ENCODE measurements at regions not wholly inside any gene's neighbourhood (a gene's known extent, or its start where the extent isn't known, plus 50 kb on each side); places are given as distances from the start of the nearest gene placed in this dataset.

DNA sequence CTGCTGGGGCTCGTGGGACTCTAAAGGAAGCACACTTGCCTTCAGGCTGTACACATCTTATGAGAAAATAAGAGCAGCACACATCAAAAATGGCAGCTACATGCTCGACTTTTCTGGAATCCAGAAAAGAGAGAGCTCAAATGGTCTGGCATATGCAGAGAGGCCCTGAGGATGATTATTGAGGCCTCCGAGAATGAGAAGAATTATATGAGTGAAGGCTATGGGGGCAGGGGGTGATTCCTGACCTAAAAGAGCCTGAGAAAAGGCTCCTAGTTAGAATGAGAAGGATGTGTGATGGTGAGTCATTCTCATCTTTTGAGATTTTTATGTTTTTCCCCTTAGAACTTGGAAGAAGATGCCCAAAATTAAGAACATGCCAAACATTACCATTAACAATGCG, 97.1 kb downstream of the HSPH1 start (continued):
- TF ChIP-seq, protein P1, sequence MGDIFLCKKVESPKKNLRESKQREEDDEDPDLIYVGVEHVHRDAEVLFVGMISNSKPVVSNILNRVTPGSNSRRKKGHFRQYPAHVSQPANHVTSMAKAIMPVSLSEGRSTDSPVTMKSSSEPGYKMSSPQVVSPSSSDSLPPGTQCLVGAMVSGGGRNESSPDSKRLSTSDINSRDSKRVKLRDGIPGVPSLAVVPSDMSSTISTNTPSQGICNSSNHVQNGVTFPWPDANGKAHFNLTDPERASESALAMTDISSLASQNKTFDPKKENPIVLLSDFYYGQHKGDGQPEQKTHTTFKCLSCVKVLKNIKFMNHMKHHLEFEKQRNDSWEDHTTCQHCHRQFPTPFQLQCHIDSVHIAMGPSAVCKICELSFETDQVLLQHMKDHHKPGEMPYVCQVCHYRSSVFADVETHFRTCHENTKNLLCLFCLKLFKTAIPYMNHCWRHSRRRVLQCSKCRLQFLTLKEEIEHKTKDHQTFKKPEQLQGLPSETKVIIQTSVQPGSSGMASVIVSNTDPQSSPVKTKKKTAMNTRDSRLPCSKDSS (IDR thresholded peaks at IDR 0.05; ENCODE audit: low read depth, partially characterized antibody), result no peak
- TF ChIP-seq, protein P2, sequence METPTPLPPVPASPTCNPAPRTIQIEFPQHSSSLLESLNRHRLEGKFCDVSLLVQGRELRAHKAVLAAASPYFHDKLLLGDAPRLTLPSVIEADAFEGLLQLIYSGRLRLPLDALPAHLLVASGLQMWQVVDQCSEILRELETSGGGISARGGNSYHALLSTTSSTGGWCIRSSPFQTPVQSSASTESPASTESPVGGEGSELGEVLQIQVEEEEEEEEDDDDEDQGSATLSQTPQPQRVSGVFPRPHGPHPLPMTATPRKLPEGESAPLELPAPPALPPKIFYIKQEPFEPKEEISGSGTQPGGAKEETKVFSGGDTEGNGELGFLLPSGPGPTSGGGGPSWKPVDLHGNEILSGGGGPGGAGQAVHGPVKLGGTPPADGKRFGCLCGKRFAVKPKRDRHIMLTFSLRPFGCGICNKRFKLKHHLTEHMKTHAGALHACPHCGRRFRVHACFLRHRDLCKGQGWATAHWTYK (CRISPR knock-in tag; IDR thresholded peaks at IDR 0.05), result no peak
- TF ChIP-seq FOXO4 (CRISPR knock-in tag; IDR thresholded peaks at IDR 0.05) (no peak), FOXM1 (IDR thresholded peaks at IDR 0.05; ENCODE audit: low read depth) (no peak), FOXM1 (CRISPR knock-in tag; IDR thresholded peaks at IDR 0.05; ENCODE audit: low read depth) (no peak), ELF4 (CRISPR knock-in tag; IDR thresholded peaks at IDR 0.05) (no peak), KLF16 (IDR thresholded peaks at IDR 0.05) (no peak), ZNF197 (CRISPR knock-in tag; IDR thresholded peaks at IDR 0.05; ENCODE audit: low read depth) (no peak), KAT8 (IDR thresholded peaks at IDR 0.05; ENCODE audit: low read depth) (no peak), ZNF41 (CRISPR knock-in tag; conservative IDR thresholded peaks at IDR 0.05) (no peak), SMAD3 (CRISPR knock-in tag; conservative IDR thresholded peaks at IDR 0.05) (no peak), ZNF740 (CRISPR knock-in tag; IDR thresholded peaks at IDR 0.05) (no peak), ZNF740 (tag; IDR thresholded peaks at IDR 0.05) (no peak), ZNF707 (CRISPR knock-in tag; conservative IDR thresholded peaks at IDR 0.05) (no peak), ZZZ3 (IDR thresholded peaks at IDR 0.05) (no peak)
- TF ChIP-seq, protein P3, sequence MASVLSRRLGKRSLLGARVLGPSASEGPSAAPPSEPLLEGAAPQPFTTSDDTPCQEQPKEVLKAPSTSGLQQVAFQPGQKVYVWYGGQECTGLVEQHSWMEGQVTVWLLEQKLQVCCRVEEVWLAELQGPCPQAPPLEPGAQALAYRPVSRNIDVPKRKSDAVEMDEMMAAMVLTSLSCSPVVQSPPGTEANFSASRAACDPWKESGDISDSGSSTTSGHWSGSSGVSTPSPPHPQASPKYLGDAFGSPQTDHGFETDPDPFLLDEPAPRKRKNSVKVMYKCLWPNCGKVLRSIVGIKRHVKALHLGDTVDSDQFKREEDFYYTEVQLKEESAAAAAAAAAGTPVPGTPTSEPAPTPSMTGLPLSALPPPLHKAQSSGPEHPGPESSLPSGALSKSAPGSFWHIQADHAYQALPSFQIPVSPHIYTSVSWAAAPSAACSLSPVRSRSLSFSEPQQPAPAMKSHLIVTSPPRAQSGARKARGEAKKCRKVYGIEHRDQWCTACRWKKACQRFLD (CRISPR knock-in tag; IDR thresholded peaks at IDR 0.05), result no peak

Data from K562 (cell line).